HG03066 (cell line): ENCODE measurements at regions not wholly inside any gene's neighbourhood (a gene's known extent, or its start where the extent isn't known, plus 50 kb on each side); places are given as distances from the start of the nearest gene placed in this dataset.

ENCODE experiments used
- ATAC-seq: cut with Tn5 transposase; IDR thresholded peaks from one replicate; pipeline ENCODE4 v1.9.1; 2021; ENCODE audit warnings: low read depth; ENCODE audit not compliant: unreplicated experiment

- no peak for ATAC-seq
These were observed 437.9 kb downstream of the NR2F2 start for GRCh38 chr15:96768435-96768789.

GRCh38 chr15:96771035-96771434 is 440.5 kb downstream of the NR2F2 start:
- no peak for ATAC-seq

- no peak for ATAC-seq
These were observed 443.7 kb downstream of the NR2F2 start for GRCh38 chr15:96774216-96774615.

DNA sequence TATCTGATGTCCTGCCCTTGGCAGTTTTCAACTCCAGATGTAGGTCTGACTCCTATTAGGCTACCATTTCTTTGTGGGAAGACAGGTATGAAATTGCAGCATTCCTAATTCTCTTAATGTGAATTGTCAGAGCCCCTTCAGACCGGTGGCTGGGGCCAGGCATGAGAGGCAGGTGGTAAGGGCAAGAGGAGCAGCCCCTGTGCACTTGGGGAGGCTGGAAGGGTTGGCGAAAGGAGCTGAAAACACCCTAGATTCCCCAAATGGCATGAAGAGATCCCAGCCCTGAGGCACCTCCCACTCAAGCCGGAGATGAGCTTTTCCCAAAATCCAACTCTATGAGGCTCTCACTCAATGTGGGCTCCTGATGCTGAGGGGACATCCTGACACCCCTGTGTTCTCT is 453.2 kb downstream of the NR2F2 start:
- ATAC-seq: no peak

- ATAC-seq: no peak
These were observed 459.5 kb downstream of the NR2F2 start for GRCh38 chr15:96790004-96790403.

GRCh38 chr15:96792216-96792615 is 461.7 kb downstream of the NR2F2 start:
- ATAC-seq: no peak

DNA sequence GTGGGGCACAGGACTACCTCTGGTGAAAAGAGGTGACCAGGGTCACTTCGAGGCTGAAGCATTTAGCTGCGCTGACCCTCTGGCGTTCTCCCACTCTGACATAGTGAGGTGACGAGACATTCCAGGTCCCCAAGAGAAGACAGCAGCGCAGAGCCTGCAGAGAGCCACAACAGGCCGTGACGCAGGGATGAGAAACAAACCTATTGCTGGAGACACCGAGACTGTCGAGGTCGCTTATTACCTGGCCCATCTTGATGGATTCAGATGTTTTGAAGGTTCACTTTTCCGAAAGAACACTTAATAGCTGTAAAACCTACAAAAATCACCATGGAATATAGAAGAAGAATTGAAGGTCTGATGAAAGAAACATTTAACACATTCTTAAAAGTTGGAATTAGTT is 466.3 kb downstream of the NR2F2 start:
- no peak for ATAC-seq

DNA sequence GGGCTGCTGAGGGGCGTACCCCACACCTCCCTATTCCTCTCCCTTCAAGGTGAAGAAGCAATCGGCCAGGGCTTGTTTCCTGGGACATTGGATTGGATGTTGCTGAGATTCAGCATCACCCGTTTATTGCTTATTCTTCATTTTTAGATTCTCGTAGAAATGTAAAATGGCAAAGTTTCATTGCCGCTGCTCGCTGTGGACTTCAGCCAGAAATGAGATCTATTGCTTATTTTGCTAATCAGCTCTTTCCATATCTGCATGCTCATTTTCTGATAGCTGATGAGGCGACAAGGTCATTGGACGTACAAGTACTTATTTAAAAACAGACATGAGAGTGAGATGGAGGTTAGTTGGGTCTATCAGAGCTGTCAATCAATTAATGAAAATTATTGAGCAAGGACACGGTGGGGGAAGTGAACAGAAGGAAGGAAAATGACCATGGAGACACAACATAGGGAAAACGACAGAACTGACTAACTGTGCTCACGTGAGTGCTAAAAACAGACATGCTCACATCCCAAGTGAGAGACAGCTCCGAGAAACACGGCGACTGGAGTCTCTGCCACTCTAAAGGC is 471.2 kb downstream of the NR2F2 start:
- no peak for ATAC-seq

- no peak for ATAC-seq
These were observed 472.2 kb downstream of the NR2F2 start for GRCh38 chr15:96802611-96803255.

DNA sequence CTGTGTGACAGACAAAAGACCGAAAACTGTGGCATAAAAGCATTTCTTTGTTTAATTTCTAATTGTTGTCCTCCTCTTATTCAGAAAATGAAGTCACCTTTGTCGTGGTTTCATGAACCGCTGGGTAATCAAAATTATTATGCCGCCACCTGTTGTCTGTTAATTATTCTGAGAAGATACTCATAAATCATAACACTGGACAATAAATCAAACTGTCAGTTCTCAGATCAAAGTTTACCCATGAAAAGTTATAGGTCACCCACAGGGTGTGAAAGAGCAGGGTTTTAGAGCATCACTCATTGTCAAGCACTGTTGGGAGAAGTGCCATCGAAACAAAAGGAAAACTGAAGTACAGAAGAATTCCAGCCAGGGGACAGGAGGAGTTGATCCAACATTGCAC is 474.3 kb downstream of the NR2F2 start:
- no peak for ATAC-seq

GRCh38 chr15:96807361-96807760 is 476.9 kb downstream of the NR2F2 start:
- no peak for ATAC-seq

DNA sequence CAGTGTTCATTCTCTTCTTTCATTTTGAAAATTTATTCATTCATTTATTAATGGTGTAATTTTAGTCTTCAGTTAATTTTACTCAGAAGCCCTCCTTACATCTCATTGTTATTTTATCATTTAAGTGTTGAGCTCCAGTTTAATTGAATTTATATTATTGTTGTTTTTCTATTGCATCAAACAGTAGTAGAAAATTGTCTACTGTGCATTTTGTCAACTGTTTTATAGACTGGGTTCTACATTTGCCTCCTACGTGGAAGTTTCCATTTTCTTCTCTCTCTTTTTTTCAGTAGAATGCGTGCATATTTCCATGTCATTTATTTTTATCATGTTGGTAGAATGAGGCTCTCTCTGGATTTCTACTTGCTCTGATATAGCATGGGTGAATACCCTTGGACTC is 487.4 kb downstream of the NR2F2 start:
- no peak for ATAC-seq

GRCh38 chr15:96818861-96819260 is 488.4 kb downstream of the NR2F2 start:
- ATAC-seq: no peak

DNA sequence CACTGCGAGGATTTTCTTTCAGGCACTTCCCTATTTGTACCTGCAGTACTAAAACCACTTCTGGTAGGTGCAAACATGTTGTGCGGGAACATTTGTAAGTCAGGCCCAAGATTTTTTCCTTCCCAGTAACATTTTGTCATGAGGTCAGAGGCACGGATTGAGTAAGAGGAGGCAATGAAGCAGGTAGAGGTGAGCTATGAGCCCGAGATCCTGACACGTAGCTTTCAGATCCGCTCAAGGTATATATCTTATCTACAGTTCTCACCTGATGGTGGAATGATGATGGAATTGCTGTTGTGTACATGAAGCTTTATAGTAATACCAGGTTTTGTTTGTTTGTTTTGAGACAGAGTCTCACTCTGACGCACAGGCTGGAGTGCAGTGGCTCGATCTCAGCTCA is 497.5 kb downstream of the NR2F2 start:
- no peak for ATAC-seq

GRCh38 chr15:96837241-96837970 is 506.9 kb downstream of the NR2F2 start:
- no peak for ATAC-seq

DNA sequence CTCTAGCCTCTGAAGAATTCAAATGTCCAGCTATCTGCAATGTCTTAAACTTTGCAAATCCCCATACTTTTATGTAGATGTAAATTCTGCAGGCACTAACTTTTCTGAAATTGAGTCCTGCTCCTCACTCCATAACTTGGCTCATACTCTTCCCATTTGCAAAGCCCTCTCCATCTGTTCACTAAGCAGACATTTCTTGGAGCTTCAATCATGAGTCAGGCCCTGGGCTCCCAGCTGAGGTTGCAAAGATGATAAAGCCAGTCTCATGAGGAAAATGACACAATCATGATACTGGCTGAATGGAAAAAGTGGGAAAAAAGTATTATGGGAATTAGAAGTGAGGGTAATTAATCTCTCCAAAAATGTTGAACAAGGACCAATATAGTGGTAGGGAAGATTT is 507.6 kb downstream of the NR2F2 start:
- ATAC-seq: no peak

DNA sequence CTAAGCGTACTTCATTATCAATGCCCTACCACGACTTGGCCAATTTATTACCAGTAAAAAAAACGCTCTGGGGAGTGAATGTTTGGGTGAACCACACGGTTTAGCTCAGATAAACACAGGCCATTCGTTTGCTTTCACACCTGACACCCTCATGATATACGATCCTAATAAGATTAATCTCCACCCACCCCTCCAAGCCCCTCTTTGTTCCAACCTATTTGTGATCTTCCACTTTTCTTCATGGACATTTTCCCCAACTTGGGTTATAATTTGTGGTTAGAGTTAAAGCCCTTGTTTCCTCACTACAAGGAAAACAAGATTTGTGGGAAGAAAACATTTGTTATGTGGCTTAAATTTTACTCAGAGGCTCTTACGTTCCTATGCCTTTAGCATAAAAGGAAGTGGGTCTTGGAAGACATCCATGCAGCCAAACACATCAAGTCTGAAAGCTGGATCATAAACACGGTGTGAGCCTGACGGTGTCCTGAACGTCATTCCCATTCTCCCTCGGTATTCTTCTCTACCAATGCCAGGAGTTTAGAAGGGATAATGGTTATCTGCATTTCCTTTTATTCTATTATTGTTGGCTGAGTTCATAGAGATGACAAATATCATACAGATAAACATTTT is 518.9 kb downstream of the NR2F2 start:
- no peak for ATAC-seq

DNA sequence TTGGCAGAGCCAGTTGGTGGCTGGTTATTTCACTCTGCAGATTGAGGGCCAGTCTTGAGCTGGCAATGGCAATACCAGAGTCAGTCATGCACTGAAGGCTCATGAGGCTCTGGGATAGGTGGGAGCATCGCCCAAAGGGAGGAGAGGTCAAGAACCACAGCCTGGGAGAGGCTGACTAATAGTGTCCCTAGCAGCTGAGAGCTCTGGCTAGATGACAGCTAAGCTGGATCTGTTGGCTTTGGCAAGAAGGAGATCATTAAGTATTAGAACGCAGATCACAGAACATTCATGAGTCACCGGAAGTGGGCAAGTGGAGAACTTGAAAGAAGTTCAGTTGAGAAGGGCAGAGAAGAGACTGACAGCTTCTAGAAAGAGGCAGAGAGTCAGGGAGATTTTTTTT is 521.1 kb downstream of the NR2F2 start:
- no peak for ATAC-seq

DNA sequence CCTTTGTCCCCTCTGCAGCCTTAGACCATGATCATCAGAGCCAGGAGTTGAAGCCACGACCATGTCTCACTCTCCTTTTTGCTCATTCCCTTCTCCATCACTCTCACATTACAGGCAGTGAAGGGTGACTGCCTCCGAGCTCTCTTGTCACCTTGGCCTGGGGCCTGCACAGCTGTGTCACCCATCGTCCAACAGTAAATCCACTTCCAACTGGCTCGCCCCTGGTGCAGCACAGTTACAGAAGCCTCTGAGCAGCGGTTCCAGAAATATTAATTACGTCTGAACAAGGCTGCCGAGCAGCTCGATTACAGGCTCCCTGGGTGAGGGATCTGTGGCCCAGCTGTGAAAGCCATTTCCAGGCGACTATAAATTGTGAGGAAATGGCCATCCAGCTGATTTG is 528.2 kb downstream of the NR2F2 start:
- no peak for ATAC-seq

- no peak for ATAC-seq
These were observed 530.2 kb downstream of the NR2F2 start for GRCh38 chr15:96860741-96861140.

DNA sequence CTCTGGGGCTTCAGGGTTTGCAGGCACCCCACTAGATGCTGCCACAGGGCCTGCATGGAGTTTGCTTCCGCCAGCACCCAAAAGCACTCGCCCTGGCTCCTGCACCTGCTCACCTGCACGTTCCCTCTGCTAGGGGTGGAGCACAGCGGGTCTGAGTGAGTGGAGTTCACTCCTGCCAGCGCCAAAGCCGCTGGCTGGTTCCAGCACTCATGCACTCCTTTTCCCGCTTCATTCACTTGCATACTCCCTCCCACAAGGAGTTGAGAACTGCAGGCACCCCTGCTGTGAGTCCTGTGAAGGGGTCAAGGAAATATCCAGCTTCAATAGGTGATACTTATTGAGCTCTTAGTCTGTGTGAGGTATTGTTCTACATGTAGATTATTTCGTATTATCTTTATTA is 537.5 kb downstream of the NR2F2 start:
- no peak for ATAC-seq

GRCh38 chr15:96869122-96869521 is 538.6 kb downstream of the NR2F2 start:
- ATAC-seq: no peak
